ENCODE measurements at regions not wholly inside any gene's neighbourhood (a gene's known extent, or its start where the extent isn't known, plus 50 kb on each side); places are given as distances from the start of the nearest gene placed in this dataset.

GRCh38 chr7:115572111-115572510, 458.5 kb downstream of the TFEC start:
- TF ChIP-seq POLR2A (IDR thresholded peaks at IDR 0.05; ENCODE audit: low read length): no peak
- TF ChIP-seq GATA1 (IDR thresholded peaks at IDR 0.05; ENCODE audit: low read depth, low read length): no peak

Data from erythroblast (primary cell).